Cerebellar nuclear complex (tissue), 1 donor: ENCODE measurements at regions not wholly inside any gene's neighbourhood (a gene's known extent, or its start where the extent isn't known, plus 50 kb on each side); places are given as distances from the start of the nearest gene placed in this dataset.
"Not testable (repeated sequence)": the region's sequence is repeated elsewhere in the genome, so short reads cannot be mapped to it uniquely, and the experiment has no call there.

Experiments
- DNase-seq, 2 experiments: peaks; one replicate each; lab custom pipeline; 2025; lab: John Stamatoyannopoulos, UW

DNA sequence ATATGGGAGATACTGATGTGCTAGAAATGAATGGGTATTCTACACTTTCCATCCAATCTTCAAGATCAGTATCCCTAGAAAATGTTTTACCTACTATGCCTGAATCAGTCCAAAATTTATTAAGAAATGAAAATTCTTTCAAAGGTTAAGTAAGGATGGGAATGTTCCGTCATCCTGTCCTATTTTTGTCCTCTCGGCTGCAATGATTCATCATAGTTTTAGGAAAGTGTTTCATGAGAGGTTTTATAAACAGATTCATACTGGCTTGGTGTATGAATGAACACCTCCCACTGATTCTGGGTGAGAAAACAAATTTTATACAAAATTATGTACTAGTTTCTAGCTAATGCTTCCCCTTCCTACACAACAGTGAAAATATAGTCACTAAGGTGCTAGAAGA lies 504.6 kb upstream of the NR5A2 start:
- no peak for DNase-seq

DNA sequence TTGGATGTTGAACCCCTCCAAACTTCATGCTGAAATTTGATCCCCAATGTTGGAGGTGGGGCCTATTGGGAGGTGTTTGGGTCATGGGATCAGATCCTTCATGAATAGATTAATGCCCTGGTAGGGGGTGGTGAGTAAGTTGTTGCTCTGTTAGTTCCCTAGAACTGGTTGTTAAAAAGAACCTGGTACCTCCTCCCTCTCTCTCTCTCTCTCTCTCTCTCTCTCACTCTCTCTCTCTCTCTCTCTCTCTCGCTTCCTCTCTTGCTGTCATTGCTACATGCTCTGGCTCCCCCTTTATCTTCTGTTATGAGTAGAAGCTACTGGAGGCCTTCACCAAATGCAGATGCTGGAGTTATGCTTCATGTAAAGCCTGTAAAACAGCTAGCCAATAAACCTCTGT lies 498.2 kb upstream of the NR5A2 start:
- DNase-seq = no peak

DNA sequence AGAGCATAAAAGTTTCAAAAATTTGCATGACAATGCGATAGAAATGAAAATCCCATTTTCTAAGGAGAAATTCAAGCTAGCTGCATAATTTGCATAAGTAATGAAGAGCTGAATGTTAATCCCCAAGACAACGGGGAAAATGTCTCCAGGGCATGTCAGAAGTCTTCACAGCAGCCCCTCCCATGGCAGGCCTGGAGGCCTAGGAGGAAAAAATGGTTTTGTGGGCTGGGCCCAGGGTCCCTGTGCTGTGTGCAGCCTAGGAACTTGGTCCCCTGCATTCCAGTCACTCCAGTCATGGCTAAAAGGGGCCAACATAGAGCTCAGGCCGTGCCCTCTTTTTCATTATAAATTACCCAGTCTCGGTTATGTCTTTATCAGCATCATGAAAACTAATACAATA lies 494.1 kb upstream of the NR5A2 start:
- DNase-seq = not testable (repeated sequence)

DNA sequence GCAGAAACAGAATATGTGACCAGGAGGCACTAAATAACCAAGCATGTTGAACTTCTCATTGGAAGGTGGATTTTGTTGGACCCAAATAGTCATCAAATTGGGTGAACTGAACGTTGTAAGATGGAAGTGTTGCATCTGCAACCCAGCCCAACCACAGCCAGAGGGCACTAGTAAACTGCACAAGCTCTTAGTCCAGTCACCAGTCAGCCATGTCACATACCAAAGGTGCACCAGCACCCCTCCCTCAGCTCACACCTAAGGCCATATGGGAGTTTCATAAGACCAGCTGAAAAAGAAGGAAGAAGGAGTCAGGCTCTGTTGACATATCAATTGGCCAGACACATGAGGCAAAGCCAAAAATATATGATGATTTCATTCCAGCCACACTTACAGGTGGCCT lies 481.7 kb upstream of the NR5A2 start:
- DNase-seq = no peak

DNA sequence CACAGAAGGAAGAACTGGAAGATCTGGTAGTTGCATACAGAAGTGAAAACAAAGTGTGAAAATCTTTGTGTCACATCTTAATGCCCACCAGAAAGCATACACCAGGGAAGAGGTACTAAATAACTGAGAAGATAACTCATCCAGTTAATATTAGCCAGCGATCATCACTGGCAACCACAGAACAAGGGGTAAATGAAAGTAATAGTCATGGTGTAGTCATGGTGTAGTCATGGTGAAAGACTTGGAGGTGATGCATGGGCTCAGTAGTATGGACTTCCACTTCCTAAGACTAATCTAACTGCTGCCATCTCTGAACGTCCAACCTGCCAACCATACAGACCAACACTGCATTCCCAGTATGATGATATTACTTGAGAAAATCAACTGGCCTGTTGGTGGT lies 481.2 kb upstream of the NR5A2 start:
- no peak for DNase-seq

DNA sequence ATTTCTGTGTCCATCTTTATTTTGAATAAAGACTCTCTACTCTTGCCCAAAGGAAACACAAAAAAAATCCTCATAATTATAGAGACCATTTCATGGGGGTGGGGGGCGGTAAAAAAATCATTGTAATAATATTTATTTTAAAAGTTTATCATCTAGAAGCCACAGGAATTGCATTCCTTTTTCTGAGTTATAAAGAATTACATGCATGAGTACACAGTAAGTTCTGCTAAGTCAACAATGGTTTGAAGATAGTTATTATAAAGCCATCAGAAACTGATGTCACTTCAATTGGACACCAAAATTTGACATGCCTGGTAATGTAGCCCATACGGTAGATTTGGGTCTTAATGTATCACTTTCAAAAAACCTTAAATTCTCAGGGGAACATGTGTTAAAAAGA lies 478.1 kb upstream of the NR5A2 start:
- DNase-seq = no peak

DNA sequence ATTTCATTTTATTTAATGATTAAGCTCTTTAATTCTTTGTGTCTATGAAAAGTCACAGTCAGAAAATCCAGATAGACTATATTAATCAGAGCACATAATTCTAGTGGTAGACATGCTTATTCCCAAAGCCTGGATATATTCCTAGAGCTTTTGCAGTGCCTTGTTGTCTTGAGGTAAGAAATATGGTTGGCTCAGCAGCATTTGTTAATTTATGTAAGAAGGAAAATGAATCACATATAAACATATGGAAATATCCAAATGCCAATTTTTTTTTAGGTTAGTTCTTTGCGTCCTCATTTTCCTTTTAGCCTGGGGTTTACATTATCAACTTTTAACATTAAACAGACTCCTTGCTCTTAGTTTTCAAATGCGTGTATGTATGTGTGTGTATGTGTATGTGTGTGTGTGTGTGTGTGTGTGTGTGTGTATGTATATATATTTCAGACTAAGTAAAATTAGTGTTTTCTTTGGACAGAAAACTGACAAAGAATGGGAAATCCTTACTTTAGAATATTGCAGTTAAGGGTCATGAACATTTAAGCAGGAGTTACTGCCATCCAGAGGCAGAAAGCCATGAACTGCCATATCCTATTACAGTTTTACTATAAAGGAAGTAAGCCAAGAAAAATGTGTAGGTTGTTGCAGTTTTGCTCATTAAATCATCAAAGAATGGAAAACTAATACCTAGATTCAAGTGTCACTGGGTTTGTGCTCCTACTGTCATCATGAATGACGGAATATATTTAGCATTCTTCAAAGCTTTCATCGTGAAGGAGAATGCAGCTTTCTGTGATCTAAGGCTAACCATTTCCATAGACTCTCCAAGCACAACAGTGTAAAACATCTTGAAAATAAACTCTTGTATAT lies 477.1 kb upstream of the NR5A2 start:
- DNase-seq = no peak

DNA sequence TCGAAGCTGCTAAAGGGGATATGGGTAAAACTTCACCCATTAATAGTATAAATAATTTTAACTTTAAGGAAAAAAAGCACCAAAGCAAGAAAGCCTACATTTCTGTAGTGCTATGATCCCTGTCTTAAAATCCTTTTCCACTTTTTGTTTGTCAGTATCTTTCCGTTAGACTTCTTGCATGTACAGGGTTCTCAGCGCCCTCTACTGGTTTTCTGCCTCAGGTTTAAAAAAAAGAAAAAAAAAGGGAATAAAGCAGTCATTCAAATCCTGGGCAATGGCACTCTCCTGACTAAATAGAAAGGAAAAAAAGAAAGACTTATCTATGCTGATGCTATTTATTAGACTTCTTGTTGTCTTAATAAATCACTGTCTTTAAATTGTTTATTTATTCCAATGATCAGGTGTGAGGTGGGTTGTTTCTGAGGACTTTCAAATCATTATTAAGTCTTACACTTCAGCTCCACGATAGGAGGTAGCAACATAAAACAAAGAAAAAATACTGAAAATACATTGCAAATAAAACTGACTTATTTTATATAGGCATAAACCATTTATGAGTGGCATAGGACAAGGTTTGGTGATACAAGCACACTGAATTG lies 475.4 kb upstream of the NR5A2 start:
- peak in 1 of 2 experiments; percentile 8 for DNase-seq

DNA sequence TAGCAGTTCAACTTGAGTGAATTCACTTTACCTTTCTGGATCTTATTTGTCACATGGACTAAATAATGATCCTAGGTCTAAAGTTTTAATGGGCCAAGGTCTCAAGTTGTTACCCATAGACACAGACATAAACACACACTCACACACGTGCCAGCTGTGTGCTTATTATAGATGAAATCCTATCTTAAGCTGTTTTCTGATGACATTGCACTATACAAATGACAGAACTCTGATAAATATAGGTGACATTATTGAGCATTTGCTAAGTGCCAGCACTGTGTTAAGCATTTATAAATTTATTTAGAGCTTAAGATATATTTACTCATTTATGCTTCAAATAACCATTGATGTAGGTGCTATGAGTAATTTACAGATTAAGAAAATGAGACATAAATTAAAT lies 474.4 kb upstream of the NR5A2 start:
- no peak for DNase-seq

DNA sequence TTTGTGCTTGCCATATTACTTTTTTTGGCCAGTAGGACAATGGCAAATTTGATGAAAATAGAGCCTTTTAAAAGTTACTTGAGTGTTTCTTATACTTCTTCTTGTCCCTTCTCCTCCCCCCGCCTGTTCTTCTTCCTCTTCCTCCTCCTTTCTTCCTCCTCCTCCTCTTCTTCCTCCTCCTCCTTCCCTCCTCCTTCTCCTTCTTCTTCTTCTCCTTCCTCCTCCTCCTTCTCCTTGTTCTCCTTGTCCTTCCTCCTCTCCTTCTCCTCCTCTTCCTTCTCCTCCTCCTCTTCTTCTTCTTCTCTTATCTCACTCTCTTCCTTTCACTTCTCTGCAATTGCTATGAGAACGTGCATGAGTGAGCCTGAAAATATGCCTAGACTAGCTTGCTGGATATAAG lies 466.2 kb upstream of the NR5A2 start:
- DNase-seq = no peak

DNA sequence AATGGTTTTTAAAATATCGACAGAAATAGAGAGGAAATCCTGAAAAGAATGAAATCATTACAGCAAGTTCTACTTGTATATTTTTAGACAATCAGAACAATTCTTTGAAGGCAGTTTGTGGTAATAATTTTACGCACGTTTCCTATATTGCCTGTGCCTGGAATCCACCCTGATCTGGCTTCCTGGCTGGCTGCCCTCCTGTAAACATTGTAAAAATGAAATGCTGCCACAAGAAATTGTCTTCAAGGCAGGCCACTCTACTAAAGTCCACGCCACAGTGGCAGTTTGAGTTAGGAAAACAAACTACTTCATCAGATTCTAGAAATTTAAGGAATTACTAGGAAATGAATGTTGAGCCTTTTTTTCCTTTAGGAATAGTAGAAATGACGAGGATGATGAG lies 454.5 kb upstream of the NR5A2 start:
- DNase-seq = no peak

DNA sequence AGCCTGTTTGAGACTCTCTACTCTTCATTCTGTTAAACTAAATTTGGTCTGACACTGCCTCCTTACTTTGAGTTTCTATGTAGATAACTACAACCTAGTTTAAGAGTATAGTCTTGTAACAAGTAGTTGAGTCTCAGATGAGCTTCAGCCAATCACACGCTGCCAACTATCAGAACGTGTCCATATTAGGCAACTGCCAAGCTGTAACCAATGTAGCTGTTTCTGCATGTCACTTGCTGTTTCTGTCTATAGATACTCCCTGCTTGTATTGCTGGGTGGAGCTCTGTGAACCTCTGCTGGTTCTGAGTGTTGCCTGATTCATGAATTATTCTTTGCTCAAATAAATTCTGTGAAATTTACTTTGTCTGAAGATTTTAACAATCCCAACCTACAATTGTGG lies 452.6 kb upstream of the NR5A2 start:
- DNase-seq = no peak

DNA sequence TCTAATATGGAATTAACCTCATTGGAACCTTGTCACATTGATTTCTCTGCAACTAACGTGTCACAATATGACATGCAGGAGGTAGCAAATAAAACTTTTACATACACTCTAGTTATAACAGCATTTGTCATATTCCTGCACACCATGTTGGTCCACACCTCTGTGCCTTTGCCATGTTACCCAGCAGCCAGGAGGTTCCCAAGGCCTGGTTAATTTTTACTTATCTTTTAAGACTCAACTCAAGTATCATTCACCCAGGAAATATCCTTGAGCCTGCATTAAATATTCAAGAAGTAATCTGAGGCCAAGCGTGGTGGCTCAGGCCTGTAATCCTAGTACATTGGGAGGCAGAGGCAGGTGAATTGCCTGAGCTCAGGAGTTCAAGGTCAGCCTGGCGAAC lies 447.2 kb upstream of the NR5A2 start:
- DNase-seq = no peak

DNA sequence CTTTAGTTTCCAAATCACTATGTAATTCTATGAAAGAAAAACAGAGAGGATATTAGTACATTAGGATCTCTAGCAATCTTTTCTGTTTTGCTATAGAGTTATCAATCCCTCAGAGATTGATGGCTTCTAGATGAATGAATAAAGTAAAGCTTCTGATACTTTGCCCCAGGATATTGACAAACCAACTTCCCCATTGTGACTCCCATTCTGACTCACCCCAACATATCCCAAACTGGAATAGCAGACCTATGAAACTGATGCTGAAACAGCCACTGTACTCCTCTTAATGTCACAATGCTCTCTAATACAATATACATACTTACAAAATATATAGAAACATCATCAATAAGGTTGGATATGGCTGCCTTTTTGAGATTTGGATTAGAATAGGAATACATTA lies 442.1 kb upstream of the NR5A2 start:
- DNase-seq = no peak

DNA sequence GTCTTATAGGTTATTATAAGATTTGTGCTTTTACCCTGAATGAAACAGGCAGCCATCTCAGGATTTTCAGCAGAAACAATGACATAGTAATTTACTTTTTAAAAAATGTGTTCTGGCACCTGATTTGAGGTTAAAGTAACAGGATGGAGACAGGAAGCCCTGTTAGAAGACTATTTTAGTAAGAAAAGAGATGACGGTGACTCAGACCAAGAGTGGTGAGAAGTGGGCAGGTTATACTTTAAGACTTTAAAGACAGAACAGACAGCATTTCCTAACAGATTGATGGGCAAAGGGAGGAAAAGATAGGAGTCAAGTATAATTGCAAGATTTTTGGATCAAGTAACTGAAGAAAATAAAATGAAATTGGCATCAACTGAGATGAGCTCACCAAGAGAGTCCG lies 436.8 kb upstream of the NR5A2 start:
- DNase-seq = no peak

DNA sequence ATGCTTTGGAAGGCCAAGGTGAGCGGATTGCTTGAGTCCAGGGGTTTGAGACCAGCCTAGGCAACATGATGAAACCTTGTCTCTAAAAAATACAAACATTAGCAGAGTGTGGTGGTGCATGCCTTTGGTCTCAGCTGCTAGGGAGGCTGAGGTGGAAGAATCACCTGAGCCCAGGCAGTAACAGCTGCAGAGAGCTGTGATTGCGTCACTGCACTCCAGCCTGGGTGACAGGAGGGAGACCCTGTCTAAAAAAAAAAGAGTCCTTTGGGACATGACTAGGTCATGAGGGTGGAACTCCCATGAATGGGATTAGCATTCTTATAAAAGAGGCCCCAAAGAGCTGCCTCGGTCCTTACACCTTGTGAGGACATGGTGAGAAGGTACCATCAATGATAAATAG lies 436.0 kb upstream of the NR5A2 start:
- no peak for DNase-seq

DNA sequence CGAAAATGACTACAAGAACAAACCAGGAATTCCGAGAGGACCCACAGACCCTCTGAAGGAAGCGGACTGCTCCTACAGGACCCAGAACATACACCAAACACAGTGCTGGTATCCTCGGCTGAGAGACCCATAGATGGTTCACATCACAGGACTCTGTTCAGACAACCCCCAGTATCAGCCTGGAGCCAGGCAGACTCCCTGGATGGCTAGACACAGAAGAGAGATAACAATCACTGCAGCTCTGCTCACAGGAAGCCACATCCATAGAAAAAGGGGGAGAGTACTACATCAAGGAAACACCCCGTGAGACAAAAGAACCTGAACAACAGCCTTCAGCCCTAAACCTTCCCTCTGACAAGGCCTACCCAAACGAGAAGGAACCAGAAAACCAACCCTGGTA lies 434.0 kb upstream of the NR5A2 start:
- DNase-seq = no peak

DNA sequence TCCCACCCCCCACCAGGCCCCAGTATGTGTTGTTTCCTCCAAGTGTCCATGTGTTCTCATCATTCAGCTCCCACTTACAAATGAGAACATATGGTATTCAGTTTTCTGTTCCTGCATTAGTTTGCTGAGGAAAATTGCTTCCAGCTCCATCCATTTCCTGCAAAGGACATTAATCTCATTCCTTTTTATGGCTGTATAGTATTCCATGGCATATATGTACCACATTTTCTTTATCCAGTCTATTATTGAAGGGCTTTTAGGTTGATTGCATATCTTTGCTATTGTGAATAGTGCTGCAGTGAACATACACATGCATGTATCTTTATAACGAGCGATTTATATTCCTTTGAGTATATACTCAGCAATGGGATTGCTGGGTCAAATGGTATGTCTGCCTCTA lies 431.1 kb upstream of the NR5A2 start:
- DNase-seq = not testable (repeated sequence)

DNA sequence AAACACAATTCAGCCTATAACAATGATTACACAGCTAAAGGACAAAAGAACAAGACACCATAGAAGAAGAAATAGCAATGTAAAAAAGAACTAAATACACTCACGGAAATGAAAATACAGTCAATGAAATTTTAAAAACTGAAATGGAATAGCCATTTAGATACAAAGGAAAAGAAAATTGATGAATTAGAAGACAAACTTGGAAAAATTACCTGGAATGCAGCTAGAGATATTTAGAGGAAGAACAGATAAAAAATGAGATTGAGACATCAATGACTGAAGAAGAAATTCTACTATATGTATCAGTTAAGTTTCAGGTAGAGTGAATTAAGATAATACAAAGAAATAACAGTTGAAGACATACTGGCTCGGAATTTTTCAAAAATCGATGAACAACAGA lies 430.4 kb upstream of the NR5A2 start:
- no peak for DNase-seq

DNA sequence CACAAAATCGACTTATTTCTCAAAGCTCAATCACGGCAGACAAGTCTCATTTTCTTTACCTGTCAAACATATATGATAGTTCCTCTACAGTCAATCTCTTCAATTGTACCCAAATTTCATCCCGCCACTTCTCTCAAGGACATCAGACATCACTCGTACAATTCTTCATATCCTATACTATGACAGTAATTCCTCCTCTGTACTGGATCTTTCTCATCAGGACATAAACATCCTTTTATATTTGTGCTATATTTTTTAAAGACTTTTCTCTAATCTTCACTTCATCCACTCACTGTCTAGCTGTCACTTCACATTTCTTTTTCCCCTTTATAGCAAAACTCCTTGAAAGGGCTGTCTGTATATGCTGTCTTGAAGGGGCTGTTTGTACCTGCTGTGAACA lies 419.1 kb upstream of the NR5A2 start:
- no peak for DNase-seq

DNA sequence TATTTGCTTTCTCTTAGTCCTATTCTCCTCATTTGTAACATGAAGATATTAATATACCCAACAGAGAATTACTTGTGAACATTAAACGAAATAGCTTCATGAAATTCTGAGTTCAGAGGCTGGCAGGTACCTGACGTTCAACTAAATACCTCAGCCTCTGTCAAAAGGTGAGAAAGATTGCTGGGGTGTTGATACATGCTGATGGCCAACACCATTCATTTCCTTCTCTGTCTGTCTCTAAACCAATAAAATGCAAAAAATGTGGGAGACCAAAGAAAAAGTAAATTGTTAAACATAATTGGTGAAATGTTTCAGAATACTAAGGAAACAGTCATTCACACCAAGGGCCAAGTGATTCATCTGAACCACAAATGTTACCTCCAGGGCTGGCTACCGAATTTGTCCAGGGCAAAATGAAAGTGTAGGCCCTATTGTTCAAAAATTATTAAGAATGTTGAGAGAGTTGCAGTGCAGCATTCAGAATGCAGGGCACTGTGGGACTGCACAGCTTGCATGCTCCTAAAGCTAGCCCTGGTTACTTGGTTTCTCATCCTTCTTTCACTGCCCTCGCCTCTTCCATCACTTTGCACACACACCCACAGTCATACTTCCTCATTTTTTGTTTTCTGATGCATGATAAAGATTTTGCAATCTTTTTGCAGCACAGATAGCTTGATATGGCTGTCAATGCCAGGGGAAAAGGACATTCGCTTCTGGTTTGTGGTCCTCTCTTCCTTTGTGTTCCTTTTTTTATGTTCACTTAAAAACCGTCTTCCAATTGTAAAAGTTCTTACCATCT lies 414.3 kb upstream of the NR5A2 start:
- no peak for DNase-seq

DNA sequence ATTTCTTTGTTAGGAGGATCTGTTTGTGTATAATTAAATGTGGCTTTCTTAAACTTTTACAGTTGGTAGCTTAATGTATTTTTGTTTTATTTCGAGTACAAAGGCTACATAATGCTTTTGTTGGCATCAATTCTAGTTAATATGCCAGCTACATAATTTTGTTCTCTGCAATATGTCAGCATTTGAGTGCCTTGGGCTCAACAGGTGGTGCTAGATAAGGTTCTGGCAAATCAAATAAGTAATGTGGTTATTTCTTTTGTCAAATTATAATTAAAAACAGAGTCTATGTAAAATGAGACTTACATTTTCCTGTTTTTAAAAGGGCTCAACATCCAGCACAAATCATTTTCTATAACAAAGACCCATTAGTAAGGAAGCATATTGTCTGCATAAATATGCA lies 410.6 kb upstream of the NR5A2 start:
- no peak for DNase-seq

DNA sequence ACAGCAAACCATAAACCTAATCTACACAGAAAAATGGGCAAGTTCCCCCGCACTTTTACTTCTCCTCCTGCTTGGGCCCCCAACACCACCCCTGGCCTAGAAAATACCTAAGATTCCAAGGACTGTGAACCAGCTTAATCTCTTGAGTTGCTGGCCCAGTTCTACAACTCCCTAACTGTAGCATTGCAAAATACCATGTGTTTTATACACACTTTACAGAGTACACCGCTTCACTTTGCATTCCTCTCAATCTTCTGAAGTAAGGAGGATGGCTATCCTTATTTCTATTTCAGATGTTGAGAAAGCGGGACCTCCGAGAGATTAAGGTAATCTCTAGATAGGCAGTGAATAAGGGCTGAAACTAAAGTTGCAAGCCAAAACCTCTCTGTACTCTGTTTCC lies 408.3 kb upstream of the NR5A2 start:
- no peak for DNase-seq
